Stimulated activated naive CD4-positive, alpha-beta T cell (primary cell): ENCODE measurements at regions not wholly inside any gene's neighbourhood (a gene's known extent, or its start where the extent isn't known, plus 50 kb on each side); places are given as distances from the start of the nearest gene placed in this dataset.
"Not testable (repeated sequence)": the region's sequence is repeated elsewhere in the genome, so short reads cannot be mapped to it uniquely, and the experiment has no call there.

ENCODE experiments used
- DNase-seq, 6 experiments: peaks; one replicate each; lab custom pipeline; 2025; lab: John Stamatoyannopoulos, UW

DNA sequence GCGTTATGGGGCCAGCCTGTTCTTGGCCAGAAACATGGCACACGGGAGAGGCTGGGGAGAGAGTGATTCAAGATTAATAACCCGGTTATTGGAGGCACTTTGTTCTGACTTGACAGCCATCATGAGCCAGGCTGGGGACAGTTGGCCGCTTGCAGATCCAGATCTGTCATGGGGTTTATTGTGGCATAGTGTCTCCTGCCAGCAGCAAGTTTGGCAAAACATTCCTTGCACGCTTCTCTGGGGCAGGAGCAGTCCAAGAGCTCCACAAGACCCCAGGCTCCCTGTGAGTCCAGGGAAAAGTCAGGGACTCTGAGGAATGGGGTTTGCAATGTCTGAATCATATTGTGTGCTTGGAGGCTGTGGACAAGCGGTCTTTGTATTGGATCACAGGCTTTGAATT, 270.4 kb downstream of the MIAT start:
- no peak for DNase-seq

DNA sequence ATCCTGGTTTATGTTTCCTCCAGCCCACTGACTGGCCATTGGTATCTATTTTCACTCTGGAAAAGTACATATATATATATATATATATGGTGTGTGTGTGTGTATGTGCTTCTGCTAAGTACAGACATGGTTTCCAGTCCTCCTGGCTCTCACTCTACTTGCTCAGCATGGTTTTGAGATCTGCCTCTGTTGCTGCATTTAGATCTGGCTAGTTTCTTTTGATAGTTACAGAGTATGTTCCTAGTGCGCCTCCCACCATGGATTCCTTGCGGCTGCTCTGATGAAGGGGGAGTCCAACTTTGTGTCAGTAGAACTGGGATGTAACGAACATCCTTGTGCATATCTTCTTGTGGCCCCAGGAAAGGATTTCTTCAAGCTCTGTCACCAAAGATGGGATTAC, 274.1 kb downstream of the MIAT start:
- no peak for DNase-seq

DNA sequence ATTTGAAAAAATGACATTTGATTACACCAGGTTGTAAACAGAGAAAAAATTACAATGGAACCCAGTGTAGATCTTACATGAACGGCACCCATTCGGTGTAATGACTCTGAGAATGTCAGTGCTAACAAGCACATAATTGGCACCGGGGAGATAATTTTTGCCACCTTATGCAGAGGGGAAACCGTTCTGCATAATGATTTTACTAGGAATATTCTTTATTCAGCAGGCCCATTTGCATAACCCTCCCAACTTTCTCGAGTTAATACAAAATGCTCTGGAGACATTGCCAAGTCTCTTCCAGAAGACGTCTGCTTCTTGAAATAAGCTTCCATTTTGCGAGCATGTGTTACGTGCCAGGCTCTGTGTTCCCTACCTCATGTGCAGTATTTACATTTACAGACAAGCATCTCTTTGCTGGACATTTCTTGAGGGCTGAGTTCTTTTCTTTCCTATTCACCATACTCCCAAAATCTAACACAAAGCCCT, 275.8 kb downstream of the MIAT start:
- no peak for DNase-seq

DNA sequence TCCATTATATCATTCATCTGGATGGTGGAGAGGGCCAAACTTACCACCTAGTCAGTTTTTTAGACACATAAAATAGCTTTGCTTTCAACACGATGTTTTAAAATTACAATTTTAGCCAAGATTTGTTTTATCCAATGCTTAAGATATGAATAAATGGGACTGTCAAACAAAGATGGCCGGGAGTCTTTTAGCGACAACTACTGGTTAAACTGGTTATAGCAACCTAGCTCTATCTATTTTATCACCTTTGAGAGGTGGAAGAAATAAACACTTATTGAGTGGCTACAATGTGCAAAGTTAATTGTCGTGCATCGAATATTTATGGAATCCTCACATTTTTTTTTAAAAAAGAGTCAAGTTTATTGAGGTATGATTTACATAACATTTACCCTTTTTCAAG, 279.8 kb downstream of the MIAT start:
- no peak for DNase-seq

DNA sequence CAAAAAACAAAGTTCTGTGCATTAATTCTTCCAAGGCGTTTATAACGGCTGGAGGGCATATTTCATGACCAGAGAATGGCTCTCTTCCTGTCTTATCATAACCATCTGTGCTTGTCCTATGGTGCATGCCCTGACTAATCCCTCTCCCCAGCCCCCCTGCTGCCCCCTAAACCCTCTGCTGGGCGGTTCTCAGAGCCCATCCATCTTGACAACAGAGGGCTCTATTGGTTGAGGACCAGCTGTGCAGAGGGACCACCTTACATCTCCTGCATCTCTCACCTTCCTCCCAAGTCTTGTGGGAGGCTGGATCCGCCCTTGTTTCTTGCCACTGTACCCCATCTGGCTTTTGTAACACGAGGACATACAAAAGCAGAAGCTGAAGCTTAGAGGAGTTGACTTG, 282.1 kb downstream of the MIAT start:
- no peak for DNase-seq

DNA sequence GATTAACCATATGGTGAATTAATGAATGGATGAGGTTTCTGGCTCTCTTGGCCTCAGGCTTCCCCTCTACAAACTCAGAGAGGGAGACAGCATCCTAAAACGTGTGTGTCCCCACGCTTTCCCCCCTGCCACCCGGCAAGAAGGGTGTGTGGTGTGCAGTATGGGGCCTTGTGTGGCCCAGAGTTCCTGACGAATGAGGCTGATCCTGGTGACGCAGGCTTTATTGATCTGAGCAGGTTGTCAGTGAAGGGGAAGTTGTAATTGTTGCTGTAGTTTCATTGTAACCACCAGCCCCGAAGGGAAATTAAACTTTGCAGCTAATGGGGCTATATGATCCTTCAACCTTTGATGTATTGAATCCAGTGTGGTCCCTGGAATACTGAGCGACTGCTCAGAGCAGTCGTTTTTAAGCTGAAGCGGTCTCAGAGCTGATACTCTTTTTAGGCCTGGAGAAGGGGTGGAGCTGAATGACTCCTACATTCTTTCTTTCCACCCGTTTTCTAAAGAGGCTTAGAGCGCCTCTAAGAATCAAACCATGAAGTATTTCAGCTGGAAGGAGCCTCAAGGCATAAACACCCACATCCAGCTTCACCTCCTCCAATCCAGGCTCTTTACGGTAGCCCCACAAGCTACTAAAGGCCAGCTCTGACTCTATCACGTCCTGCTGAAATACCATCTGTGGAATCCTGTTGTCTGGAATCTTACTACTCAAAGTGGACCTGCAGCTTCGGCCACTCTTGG, 284.7 kb downstream of the MIAT start:
- no peak for DNase-seq

DNA sequence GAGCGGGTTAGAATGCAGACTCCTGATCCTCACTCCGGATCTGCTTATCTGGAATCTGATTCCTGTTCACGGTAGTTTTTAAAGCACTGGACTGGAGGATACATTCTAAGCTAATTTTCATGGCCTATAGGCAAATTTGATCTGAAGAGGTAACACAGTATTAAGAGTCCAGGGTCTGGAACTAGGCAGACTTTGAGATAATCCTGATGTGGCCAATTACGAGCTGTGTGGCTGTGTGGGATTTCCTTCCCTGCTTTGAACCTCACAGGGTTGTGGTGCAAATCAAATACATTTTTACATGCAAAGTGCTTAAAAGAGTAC, 285.2 kb downstream of the MIAT start:
- DNase-seq, result no peak

DNA sequence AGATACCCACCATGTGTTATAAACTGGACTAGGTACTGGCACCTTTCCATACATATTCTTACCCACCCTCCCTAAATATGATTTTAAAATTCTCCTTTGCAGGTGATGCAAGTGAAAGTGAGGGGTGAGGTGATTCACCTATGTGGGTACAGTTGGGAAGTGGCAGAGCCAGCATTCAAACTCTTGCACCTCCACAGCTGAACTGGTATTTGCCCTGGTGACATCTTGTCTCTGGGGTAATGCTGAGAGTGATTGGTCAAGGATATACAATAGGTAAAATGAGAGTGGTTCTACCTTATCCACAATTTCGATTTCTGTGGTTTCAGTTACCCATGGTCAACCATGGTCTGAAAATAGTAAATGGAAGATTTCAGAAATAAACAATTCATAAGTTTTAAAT, 288.2 kb downstream of the MIAT start:
- DNase-seq, result no peak

DNA sequence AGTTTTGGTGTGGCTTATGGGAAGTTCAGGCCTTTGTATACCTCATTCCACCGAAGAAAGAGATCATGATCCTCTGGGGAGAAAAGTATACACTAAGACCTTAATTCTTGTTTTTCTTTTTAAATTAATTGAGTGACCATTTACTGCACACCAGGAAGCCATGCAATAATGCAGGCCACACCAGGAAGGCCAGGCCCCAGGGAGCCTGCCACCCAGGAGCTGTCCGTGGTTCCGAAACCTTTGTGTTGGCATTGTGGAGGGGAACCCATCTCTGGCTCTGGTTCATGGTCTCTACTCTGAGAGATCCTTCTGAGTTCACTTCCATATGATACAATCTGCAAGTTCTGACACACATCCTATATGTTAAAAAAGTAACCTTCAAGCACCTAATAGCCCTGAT, 291.8 kb downstream of the MIAT start:
- no peak for DNase-seq

DNA sequence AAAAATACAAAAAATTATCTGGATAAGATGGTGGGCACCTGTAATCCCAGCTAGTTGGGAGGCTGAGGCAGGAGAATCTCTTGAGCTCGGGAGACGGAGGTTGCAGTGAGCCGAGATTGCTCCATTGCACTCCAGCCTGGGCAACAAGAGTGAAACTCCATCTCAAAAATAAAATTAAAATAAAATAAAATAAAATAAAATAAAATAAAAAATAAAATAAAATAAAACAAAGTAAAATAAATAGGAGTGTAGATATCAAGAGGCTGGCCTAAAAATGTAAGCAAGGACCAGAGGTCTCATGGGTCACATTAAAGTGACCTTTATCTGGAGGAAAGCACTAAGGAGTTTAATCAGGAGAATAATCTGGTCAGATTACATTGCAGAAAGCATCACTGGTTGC, 293.8 kb downstream of the MIAT start:
- DNase-seq, result not testable (repeated sequence)

DNA sequence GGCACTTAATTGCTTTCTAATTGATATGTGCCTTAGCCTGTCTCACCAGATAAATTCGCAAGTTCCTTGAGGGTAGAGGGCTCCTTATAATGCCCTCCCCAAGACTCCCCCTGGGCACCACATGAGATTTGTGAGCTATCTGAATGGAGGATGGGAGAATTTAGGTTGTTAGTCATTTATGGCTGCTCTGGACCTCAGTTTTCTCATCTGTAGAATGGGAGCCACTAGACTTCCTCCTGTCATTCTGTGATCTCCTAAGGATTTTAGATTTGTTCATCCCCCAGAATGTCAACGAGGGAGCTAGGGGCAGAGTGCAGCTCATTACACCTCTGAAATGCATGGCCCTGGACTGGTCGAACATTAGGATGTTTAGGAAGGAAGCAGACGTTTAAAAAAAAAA, 294.6 kb downstream of the MIAT start:
- no peak for DNase-seq

DNA sequence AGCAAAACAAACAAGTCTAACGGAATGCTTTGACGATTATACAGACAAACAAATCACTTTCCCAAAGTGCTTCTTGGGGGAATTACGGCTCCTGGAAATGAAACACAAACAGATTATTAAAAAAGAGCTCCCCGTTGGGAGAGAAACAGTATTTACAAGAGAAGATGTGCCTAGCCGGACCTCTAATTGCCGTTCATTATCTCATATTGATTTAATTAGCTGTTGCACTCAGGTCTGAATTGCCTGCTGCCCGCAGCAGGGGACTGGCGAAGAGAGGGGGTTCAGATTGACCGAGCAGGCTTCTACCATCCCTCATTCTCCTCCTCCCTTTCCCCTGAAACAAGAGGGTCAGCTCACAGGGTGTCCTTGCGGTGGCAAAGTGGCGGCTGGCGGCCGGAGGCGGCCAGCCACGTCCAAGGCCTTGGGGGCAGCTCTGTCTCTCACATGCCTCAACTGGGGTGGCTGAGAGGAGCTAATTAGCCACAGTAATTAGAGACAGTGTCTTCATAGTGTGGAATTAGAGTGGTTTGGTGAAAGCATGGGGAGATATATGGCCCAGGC, 295.1 kb downstream of the MIAT start:
- DNase-seq, result no peak

DNA sequence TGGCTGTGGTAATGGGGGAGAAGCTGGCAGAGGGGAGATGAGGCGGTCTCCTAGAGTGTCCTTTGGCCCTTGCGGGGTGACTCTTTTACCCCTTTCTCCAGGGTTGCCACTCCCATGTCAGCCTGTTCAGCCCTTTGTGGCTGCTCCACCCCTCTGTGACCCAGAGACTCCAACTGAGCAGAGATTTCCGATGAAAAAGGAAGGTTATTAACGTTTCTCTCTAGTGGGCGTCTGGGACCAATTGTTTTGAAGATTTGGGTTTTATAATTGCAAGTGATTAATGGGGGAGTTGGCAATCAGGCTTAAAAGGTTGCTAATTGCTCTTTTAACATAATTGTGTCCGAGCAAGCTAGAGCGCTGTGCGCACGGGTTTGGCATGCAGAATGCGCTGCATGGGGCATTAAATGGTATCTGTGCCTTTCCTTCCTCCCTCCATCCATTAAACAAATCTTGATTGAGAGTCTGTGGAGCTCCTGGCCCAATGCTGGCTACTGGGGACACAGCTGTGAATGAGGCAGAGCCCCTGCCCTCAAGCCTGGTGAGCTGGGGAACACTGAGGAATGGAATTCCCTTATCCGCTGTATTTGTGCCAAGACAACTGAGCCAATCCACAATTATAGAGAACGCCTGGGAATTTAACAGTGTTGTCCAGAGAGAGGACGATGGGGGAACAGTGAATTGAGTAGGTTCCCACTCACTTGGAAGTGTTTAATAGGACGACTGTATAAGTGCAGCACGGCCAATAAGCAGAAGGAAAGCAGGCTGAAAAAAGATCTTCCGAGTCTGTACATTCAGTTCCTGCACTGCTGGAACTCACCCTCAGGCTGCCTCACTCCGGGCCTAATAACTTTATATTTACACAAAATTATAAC, 295.9 kb downstream of the MIAT start:
- no peak for DNase-seq

DNA sequence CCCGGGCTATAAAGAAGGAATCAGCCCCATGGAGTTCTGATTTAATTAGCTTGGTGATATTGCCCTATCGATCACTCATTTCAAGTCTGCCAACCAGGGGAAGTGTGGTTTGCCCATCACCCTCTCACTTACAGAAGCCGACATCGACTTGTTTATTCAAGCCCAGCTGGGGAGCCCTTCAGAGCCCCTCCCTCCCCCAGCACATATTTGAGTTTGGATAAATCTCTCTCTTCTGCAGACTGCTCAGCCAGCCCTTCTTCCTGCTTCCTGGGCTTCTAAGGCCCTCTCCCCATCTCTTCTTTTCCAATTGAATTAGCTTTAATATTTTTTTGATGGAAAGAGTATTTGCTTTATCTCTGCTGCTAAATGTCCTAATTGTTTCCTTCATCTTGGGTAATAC, 299.0 kb downstream of the MIAT start:
- DNase-seq, result no peak

DNA sequence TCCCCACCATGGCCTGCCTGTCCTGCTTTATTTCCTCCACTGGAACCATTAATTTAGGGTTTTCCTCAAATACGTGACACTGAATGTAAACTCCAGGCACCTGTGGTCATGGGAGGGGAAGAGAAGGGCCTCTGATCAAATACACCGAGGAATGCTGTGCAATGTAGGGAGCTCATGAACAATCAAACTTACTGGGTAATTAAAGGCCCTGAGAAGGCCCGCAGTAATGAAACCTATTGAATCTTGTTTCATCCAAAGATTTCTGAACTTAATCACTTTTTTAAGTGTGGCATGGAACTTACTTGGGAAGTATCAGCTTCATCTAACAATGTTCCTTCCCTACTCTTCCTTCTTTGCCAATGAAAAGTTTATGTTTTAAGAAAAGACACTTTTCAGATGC, 299.8 kb downstream of the MIAT start:
- DNase-seq, result no peak

DNA sequence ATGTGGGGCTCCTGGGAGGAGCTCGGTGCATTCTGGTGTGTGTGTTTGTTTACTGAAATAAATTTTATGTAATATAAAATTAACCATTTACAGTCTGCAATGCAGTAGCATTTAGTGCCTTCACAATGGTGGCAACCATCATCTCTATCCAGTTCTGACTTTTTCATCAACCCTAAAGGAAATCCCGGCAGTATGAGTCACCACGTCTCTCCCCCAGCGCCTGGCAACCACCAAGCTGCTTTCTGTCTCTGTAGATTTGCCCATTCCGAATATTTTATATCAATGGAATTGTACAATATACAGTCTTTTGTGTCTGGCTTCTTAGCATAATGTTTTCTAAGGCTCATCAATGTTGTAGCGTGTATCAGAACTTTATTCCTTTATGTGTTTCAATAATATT, 300.5 kb downstream of the MIAT start:
- no peak for DNase-seq

DNA sequence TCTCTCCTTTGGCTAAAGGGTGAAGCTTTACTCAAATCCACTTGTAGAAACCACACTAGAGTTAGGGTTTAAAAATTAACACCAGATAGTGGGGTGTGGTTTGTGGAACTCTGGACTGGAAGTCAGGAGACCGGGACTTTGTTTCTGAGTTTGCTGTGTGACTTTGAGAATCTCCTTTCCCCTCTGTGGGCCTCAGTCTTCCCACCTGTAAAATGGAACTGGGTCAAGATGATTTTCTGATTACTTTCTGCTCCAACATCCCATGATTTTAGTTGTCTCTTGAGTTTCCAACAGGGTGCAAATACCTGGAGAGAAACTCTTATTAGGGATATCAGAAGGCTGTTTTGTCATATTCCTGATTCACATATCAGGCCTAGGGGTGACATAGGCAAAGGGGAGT, 301.0 kb downstream of the MIAT start:
- DNase-seq, result no peak

DNA sequence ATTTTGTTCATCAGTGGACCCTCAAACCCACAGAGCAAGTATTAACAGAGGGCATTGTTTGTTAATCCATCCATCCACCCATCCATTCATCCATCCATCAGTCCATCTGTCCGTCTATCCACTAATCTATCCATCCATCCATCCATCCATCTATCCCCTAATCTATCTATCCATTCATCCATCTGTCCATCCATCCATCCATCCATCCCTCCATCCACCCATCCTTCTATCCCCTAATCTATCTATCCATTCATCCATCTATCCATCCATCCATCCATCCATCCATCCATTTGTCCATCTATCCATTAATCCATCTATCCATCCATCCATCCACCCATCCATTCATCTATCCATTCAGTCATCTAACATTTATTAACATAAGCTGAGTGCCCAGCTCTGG, 307.3 kb downstream of the MIAT start:
- no peak for DNase-seq

DNA sequence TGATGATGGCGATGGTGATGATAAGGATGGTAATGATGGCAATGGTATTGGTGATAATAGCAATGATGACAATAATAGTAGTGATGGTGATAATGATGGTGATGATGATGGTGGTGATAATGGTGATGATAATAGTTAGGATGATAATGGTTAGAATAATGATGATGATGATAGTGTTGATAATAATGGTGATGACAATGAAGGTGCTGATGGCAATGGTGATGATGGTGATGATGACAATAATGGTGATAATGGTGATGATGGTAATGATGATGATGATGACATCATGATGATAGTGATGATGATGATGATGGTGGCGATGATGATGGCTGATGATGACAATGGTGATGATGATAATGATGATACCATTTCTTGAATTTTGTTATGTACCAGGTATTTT, 309.9 kb downstream of the MIAT start:
- no peak for DNase-seq

DNA sequence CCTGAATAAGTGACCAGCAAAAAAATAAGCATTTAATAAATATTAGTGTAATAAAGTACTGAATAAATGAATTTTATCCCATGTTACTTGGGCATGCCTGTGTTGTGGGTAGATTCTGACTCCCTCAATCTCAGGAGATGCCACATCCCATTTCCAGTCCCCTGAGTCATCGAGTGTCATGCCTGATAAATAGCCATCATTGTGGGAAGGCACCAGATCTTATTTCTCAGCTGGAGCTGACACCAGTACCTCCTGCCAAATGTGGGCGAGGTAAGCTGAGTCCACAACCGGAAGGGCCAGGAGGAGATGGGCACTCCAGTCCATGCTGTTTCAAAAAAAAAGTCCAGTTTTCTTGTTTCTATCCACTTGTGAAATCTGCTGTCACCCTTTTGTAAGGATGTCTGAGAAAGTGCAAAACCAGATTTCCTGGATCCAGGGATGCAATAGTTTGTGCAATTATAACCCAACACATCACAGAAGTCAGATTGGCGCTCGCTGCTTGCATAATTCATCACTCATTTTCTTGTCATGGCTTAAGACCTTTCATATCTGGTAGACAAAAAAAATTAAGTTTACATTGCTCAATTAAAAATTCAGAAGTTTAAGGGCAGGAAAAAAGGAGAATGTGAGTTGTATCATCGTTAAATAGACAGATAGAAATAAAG, 311.6 kb downstream of the MIAT start:
- DNase-seq, result no peak

DNA sequence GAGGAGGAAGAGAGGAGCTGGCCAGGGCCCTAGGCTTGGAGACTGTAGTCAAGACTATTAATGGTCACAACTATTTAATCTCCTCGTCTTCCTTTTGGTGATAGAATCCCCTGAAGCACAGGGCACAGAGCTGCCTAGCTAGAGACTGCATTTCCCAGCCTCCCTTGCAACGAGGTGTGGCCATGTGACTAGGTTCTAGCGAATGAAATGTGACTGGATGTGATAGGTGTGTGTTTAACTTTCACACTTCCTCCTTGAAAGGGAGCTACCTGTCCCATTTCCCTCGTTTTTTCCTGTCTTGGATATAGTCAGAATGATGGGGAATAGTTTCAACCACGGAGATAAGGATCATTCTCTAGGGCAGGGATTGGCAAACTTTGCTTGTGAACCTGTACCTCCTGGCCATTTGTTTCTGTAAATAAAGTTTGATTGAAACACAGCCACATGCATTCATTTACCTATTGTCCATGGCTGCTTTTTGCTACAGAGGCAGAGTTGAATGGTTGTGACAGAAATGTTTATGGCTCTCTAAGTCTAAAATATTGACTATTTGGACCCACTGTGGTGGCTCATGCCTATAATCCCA, 313.5 kb downstream of the MIAT start:
- DNase-seq, result no peak

DNA sequence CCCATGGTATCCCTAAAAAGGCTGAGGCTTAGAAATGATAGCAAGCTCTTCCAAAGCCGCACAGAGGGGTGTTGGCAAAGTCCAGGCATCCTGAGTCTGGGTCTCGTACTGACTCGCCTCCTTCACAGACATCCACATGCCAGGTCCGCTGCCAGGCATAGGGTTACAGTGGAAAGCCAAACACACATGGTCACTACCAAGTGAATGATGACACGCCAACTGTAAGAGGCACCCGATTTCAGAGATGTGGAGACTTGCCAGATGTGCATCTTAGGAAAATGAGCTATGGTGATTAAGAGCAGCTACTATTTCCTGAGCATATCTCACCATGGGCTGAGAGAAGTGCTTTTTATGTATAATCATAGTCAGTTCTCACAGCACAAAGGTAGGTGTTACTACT, 314.9 kb downstream of the MIAT start:
- no peak for DNase-seq
